ENCODE measurements at regions not wholly inside any gene's neighbourhood (a gene's known extent, or its start where the extent isn't known, plus 50 kb on each side); places are given as distances from the start of the nearest gene placed in this dataset.

- peak; percentile 68 for DNase-seq (ENCODE audit: low spot score)
Measured at GRCh38 chr3:148379763-148380382, 317.8 kb upstream of the AGTR1 start.

- no peak for DNase-seq (ENCODE audit: low spot score)
Measured at GRCh38 chr3:148381051-148381450, 316.7 kb upstream of the AGTR1 start.

DNA sequence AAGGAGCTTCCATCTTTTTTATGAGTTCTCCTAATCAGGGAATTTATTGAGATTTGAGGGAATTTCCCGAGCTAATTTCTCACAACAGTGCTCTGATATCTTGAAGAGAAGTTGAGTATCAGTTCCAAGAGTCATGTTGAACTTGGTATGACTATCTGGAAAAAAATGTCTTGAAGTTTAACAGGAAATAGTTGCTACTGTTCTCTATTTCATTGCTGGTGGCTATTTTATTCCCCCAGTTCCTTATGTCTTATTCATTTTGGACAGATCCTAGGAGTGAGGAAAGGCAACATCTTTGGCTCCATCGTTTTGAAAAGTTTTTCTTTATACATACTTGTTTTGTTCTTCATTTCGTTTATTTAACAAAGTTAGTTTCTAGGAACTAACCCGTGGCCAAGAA, 307.8 kb upstream of the AGTR1 start:
- DNase-seq (ENCODE audit: low spot score), result no peak

- DNase-seq (ENCODE audit: low spot score), result no peak
Measured at GRCh38 chr3:148395821-148396220, 301.9 kb upstream of the AGTR1 start.

DNA sequence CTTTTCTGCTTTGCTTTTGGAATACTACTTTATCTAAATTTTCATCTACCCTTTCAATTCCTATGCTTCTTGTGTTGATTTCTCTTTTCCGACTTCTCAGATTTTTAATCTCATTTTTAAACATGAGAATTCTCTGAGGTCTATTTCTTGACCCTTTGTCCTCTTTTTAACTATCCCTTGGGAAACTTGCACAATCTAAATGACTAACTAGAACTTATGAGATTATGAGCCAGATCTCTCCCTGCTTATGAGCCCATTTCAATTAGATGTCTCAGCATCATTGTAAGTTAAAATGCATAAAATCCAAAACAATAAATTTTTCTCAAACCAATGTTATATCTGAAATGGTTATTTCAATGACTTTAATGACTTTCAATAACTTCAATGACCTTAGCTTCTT, 296.9 kb upstream of the AGTR1 start:
- no peak for DNase-seq (ENCODE audit: low spot score)

- DNase-seq (ENCODE audit: low spot score), result no peak
Measured at GRCh38 chr3:148408667-148409066, 289.0 kb upstream of the AGTR1 start.

DNA sequence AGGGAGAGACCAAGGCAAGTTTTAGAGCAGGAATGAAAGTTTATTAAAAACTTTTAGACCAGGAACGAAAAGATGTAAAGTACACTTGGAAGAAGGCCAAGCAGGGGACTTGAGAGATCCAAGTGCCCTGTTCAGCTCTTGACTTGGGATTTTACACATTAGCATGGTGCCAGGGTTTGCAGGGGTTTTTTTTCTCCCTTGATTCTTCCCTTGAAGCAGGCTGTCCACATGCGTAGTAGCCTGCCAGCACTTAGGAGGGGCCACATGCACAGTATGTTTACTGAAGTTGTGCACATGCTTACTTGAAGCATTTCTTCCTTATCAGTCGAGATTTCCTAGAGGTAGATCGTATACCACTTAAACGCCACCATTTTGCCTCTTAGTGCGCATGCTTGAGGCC, 277.5 kb upstream of the AGTR1 start:
- DNase-seq (ENCODE audit: low spot score), result no peak

DNA sequence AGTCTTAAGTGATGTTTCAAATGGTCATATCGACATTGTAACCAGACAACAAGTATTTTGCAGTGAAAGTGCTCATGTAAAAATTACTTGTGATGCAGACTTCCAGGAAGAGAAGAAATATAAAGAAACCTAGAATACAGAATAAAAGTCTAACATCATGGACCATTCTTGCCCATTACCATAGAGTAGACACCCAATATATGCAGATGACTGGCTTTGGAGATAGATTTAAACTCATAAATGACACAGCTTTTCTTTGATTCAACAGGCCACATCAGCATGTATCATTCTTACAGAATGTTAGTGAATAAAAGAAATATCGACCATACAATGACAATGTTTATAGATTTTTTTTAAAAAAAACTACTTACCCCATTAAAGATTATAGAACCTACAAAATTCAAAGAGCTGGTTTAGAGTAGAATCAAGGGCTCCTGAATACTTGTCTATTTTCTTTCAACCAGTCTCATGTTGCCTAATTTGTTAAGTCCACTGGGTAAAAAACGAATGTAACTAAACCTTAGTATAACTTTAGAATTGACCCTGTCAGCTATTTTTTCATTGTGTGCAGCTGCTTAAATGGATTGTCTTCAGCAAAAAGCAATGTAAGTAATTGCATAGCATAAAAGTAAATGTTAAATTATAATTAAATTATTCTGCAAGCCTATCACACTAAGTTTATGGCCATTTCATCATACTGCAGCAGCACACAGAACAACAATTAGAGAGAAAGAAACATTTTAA, 268.7 kb upstream of the AGTR1 start:
- DNase-seq (ENCODE audit: low spot score), result no peak

DNA sequence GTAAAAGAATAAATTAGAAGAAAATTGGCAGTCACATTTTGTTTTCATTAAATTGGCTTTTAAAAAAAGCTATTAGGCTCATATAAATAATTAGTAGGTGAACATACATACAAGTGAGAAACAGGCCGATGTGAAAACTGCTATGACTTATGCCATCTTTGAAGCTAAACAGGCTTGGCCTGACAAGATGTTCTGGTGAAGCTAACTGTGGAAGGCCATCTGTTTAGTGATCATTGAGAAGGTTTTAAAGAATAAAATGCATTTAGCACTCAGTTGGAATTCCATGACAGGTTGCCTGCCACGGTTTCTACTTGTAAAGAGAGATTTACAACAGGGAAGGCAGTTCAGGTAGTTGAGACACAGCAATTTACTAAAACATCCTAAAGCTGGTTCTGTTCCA, 264.0 kb upstream of the AGTR1 start:
- DNase-seq (ENCODE audit: low spot score), result peak; percentile 57

GRCh38 chr3:148435534-148435933, 262.2 kb upstream of the AGTR1 start:
- DNase-seq (ENCODE audit: low spot score), result no peak

DNA sequence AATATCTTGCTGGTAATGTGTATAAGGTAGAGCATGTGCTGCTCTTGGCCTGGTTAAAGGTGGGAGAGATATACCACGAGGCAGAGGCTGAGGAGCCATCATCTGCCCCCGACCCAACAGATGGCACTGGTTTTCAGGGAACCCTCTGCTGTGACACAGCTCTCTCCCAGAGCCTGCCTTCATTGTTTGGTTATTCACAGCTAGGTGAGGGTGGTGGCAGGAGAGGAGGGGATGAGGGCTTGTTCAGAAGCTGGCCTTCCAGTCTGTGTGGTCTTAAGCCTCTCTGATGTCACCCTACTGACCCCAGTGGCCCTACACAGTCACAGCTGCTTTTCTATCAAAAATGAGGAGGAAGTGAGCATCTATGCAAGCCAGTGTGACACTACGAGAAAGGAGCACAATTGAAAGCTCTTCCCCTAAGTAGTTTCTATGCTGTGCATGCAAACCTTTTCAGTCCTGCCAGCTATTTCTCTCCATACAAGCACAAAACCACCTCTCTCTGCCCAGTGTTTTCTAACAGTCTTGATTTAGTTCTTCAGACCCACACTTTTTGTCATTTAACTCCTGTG, 258.4 kb upstream of the AGTR1 start:
- DNase-seq (ENCODE audit: low spot score), result no peak

GRCh38 chr3:148441191-148441590, 256.5 kb upstream of the AGTR1 start:
- no peak for DNase-seq (ENCODE audit: low spot score)

- DNase-seq (ENCODE audit: low spot score), result no peak
Measured at GRCh38 chr3:148450819-148451218, 246.9 kb upstream of the AGTR1 start.

DNA sequence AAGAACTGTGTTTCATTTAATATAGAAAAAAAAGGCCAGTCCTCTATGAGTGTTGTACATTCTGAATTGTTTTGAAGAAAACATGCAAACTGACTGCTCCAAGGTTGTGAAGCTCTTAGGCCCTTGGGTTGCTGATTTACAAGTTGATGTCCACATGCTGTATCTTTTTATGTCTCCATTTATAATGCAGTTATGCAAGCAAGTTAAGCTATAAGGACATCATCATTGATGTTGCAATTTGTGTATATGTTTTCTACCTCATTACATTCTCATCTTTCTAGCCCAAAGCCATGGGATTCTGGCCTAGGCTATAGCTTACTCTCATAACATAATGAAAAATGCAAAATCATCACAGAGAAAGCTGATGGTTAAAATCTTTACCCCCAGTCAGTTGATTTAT, 245.7 kb upstream of the AGTR1 start:
- no peak for DNase-seq (ENCODE audit: low spot score)

DNA sequence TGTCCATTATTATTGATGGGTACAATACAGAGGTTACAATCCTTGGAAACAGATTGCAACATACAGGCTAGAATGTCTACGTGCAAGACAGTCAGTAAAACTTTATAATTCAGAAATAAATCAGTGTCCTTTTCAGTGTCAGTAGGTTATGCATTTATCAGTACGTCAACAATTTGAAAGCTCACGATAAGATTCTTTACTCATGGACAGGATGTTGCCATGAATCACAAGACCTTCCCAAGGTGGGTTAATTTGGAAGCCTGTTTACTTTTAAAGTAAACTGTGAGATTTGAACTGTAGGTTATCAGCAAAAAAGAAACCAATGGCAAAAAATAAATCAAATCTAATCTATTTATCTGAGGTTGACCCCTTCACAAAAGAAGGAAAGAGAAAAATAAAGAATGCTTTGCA, 243.9 kb upstream of the AGTR1 start:
- DNase-seq (ENCODE audit: low spot score), result no peak

DNA sequence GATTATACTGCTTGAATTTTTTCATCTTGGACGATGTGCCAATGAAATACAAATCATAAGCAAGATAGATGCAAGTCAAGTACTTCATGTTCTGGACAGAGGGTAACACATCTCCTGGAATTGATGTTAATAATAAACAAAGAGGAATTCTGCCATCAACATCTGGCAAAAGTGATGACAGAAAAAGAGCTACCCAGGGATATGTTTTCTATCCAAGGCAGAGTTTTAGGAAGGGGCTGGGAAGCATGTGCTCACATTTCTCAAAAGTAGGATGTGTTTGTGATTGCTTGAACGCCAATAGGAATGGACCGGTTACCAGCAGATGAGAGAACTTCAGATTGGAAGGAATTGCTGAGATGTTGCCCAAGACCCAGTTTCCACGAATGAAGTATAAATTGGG, 242.6 kb upstream of the AGTR1 start:
- no peak for DNase-seq (ENCODE audit: low spot score)

GRCh38 chr3:148457886-148458285, 239.8 kb upstream of the AGTR1 start:
- DNase-seq (ENCODE audit: low spot score), result no peak

DNA sequence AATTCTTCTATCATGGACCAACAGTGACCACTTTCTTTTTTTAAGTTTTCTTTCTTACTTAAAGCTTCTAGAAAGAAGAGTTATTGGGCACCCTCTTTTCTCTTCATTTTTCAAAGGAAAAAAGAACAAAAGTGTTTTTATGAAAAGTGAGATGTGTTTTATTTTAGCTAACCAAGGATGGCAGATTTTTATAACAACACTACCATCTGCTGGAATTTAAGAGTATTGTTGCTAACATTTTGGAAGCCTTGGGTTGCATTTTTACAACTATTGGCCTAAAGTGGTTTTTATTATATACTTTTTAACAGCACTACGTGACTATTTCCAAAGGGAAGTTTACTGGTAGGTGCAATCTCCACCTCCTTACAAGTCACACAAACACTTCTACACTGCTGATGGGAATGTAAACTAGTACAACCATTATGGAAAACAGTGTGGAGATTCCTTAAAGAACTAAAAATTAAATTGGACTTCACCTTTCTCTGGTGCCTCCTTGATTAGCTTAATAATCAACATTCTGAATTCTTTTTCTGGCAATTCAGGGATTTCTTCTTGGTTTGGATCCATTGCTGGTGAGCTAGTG, 237.7 kb upstream of the AGTR1 start:
- DNase-seq (ENCODE audit: low spot score), result no peak

DNA sequence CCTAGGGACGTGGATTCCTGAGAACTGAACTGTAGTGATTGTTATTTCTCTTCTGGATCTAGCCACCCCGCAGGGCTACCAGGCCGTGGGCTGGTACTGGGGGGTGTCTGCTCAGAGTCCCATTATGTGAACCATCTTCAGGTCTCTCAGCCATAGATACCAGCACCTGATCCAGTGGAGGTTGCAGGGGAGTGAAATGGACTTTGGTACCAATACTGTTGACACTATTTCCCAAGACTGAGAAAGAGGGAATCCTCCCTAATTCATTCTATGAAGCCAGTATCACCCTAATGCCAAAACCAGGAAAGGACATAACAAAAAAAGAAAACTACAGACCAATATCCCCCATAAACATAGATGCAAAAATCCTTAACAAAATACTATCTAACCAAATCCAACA, 237.0 kb upstream of the AGTR1 start:
- DNase-seq (ENCODE audit: low spot score), result no peak

DNA sequence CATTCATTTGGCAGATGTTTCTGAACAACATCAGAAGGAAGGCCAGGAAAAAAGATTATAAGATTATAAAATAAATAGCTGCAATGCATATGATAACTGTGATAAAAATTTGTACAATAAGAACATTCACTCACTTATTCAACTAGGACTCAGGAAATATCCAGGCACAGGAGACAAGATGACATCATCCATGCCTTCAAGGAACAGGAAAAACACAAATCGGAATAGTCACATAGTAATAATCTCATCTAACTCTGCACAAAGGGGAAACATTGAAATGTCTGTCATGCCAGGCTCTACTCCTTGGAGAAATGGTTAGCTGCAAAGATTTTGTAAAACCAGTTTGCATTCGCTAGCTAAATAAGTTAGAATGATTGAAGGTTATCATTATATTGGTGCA, 233.5 kb upstream of the AGTR1 start:
- DNase-seq (ENCODE audit: low spot score), result no peak

DNA sequence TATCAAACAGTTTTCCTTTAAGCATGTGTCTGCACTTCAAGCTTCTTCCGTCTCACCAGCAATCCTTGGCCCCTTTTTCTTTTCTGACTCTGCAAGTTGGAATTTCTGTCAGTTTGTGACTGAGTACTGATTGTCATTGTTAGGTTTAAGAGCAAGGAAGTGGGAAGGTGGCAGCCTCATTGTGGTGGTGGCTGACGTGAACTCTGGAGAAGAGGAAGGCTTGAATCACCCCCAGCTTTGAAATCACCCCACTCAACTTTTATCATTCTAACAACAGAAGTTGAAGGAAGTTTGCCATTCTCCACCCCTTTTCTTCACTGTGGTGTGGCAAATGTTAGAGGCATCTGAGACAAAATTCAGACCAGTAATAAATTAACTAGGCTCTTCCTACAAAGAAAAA, 231.6 kb upstream of the AGTR1 start:
- no peak for DNase-seq (ENCODE audit: low spot score)

DNA sequence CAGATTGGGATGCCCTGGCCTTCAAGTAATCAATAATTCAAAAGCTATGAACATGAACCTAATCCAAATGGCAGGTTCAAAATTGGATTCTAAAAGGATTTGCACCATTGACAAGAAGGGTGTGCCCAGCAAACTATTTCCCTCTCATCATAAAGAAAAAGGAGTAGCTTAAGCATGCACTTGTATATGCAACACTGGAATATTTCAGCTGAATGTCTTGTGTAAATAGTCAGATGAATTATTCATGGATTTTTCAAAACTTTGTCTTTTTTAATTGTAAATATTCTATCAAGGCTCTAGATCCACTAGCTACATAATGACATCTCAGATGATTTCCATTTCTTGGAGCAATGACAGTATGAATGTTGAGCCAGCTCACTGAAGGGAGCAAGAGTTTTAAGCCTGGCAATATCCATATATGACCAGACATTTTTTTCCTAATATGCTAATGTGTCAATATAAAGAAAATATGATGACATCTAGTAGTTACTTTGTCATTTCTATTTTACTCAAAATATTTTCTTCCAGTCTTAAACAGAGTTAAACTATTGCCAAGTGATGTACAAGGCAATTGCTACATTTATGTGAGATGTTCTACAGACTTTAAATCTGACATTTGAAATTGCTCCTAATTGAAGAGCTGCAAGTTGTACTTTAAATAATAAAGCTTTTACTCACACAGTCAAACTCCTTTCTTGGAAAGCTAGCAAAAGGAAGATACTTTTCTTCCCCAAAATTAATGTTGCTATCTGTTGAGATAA, 230.5 kb upstream of the AGTR1 start:
- no peak for DNase-seq (ENCODE audit: low spot score)

DNA sequence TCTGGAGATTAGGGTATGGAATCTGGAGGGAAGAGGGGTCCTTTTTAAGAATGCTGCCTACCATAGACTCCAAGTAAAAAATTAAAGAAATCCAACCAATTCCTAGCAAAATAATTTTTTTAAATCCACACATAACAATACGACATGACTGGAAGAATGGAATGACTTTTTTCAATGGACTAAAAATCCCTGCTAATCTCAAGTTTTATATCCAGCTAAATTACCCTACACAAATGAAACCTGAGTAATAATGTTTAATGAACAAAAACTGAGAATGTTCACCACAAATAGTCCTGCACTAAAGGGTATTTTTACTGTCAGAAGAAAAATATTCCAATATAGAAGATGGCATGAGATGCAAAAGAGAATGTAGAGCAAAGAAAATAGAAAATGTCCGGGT, 220.3 kb upstream of the AGTR1 start:
- no peak for DNase-seq (ENCODE audit: low spot score)

Measured in cerebellar cortex (tissue), 1 donor.